HepG2 (cell line): ENCODE measurements at regions not wholly inside any gene's neighbourhood (a gene's known extent, or its start where the extent isn't known, plus 50 kb on each side); places are given as distances from the start of the nearest gene placed in this dataset.

Experiments used
- HOXA7 ChIP-seq: sonication (generic); formaldehyde crosslinking; IDR thresholded peaks from 2 replicates; pipeline ENCODE4 v1.8.1; 2022; ENCODE audit warnings: mild to moderate bottlenecking, missing genetic modification reagents, moderate library complexity
- JUNB ChIP-seq: sonication (generic); formaldehyde crosslinking; IDR thresholded peaks from 2 replicates; pipeline ENCODE4 v1.8.0; 2022; ENCODE audit warnings: missing genetic modification reagents, mild to moderate bottlenecking, borderline replicate concordance
- ZFP82 ChIP-seq: sonication (generic); formaldehyde crosslinking; IDR thresholded peaks from 2 replicates; pipeline ENCODE4 v1.5.1; 2020; ENCODE audit warnings: mild to moderate bottlenecking, missing genetic modification reagents, borderline replicate concordance
- ZNF589 ChIP-seq: sonication (generic); formaldehyde crosslinking; conservative IDR thresholded peaks from 2 replicates; pipeline ENCODE4 v1.8.0; 2022; ENCODE audit warnings: mild to moderate bottlenecking, moderate library complexity, missing genetic modification reagents

DNA sequence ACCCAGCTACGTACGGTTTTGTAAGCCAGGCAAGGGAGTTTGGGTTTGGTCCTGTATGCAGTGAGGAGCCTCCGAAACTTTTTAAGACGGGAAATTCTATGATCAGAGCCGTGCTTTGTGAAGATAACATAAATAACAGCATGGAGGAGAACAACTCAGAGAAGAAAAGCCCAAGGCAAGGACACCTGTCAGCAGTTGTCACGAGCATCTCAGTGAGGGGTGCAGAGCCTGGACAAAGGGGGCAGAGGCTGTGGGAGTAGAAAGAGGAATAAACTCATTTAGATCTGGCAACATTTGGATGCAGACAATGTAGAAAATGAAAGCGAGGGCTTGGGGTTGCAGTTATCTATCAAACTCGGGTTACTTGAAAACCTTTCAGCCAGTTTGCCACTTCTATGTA is 64.5 kb downstream of the CAVIN2 start:
- TF ChIP-seq JUNB (CRISPR knock-in tag) (no peak), HOXA7 (CRISPR knock-in tag) (no peak), ZNF589 (CRISPR knock-in tag) (no peak), ZFP82 (CRISPR knock-in tag) (no peak)
